NCI-H460 (cell line): ENCODE measurements at regions not wholly inside any gene's neighbourhood (a gene's known extent, or its start where the extent isn't known, plus 50 kb on each side); places are given as distances from the start of the nearest gene placed in this dataset.
A peak's percentile ranks its signal among the peaks of the same experiment; 100 is the strongest.
"Not testable (repeated sequence)": the region's sequence is repeated elsewhere in the genome, so short reads cannot be mapped to it uniquely, and the experiment has no call there.

ENCODE experiments used
- DNase-seq: peaks from one replicate; pipeline ENCODE4 v3.0.0-alpha.2; 2016; ENCODE audit warnings: low read depth; ENCODE audit errors: extremely low read depth

DNA sequence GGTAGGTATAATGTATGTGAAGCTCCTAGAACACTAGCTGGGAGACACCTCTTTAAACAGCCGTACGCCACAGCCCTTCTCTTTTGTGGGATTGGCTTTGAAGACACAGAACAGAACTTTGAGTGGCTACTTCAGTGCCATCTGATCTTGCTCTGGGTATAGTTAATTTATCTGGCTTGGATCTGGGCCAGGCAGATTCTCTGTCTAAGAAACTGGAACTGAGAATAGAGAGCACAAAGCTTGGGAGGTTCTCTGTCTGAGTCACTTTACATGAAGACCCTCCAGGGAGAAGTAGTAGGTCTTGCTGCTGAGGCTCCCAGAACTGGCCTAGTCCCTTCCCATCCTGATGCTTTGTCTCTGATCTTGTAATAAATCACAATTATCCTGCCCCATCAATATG, 721.0 kb upstream of the KIF2B start:
- DNase-seq = no peak

DNA sequence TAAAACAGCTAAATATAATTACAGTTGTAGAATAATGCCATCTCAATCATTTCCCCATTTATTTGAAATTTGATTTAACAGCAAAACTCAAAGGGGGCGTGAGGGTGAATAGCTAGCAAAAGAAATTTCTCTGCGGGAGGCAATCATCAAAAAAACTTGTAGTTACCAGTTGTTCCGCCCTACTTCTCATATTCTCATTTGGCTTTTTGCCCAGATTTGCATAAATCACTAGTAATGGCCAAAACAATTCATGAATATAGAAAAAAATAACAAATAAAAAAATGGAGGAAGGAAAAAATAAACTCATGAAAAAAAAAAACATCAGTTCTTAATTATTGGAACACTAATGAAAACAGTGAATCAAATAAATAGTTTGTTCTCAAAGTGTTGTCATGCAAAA, 722.6 kb upstream of the KIF2B start:
- DNase-seq = no peak

DNA sequence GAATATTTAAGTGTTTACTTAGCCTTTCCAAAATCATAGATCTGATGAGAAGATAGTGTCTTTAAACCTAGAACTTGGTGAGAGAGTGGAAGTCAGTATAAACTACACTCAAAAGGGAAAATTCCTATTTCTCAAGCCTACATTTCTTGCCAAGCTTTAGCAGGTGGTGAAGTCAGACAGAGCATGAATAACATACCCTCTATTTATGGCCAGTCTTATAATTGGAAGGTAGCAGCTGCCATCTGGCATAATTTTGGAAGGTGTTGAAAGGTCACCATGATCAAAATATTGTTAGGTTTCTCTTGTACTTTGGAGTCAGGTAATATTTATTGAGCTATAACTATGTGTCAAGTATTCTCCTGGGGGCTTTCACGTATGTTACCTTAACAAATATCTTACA, 729.3 kb upstream of the KIF2B start:
- no peak for DNase-seq

DNA sequence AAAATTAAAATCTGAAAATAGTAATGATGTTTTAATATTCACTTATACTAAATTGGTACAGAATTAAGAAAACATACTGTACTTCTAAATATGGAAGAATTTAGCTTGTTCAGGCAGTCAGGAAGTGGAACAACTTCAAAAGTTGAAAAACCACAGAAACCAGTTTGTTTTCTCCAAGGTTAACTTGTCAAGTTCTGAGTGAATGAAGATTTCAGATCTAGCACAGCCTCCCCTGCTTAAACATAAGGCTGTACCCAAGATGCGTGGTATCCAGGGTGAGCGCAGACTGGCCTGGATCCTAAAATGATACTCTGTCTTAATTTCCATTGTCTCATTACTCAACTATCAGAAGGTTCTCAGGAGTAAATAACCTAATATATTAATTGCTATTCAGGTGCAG, 730.7 kb upstream of the KIF2B start:
- no peak for DNase-seq

DNA sequence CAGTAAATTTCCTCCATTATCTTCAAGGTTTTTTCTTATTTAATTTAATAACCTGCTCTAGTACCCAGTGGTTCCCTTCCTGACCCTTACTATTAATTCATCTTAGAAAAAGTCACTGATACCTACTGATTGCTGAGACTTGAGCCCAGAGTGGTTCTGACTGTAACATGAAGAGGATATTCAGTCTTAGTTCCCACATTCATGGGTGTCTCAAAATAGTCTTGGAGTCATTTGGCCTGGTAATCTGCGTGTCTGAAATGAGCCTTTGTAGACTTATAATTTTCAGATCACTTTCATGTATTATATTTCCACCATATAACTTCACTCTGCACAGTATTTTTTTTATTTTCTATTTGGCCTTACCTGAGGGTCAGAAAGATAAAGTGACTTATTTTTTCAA, 732.0 kb upstream of the KIF2B start:
- no peak for DNase-seq

DNA sequence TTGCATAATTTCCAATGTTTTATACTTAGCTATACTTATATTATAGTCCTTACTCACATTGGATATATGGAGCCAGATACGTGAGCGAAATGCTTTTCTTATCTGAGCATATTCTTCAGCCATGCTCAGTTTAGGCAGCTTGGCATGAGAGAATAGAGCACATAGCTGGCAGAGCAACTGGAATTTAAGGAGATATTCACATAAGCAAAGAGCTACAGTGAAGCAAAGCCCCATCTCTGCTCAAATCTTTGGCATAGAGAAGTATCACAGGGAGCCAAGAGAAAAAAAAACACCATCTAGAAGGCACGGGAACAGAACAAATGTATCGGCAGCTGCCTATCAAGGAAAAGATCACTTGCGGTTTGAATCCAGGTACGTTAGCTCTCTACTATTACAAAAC, 734.2 kb upstream of the KIF2B start:
- no peak for DNase-seq

DNA sequence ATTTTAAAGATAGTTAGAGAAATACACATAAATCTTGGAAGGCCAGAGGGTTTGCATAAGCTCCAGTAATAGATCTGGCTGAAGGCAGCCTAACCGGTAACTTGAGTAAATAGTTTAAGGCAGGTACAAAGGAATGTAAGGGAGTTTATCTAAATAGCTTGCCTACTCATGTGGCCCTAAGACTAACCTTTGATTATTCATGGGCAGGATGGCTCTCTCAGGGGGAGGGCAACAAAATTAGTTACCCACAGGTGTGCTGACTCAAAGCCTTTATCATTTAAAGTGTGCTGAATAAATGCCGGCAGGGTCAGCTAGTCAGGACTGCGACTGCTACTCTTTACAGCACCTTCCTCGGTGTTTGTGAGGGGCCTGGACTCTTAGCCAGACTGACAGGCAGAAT, 761.3 kb upstream of the KIF2B start:
- no peak for DNase-seq

DNA sequence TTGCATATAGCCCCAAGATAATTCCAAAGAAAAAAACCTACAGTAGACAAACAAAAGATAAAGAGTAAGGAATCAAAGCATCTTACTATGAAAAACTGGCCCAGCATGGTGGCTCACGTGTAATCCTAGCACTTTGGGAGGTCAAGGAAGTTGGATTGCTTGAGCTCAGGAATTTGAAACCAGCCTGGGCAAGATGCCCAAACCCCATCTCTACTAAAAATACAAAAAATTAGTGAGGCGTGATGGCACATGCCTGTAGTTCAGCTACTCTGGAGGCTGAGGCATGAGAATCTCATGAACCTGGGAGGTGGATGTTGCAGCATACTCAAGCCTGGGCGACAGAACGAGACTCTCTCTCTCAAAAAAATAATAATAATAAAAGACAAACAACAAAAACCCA, 764.7 kb upstream of the KIF2B start:
- DNase-seq = no peak

DNA sequence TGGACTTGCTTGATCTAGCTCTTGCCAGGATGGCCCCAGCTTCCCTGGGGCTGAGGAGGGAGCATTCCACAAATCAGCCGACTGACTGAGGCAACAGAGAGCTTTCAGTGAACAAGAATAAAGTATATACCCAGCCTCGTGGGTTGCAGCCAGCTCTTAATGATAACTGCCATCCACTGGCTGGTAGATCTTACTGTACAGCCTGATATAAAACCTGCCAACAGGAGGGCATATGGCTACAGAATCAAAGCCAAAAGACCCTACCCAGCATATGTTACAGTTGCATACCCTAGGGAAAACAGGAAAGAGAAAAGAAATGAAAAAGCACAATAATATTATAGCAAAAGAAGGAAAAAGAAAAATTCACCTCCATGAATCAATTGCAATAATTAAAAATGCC, 775.9 kb upstream of the KIF2B start:
- no peak for DNase-seq

DNA sequence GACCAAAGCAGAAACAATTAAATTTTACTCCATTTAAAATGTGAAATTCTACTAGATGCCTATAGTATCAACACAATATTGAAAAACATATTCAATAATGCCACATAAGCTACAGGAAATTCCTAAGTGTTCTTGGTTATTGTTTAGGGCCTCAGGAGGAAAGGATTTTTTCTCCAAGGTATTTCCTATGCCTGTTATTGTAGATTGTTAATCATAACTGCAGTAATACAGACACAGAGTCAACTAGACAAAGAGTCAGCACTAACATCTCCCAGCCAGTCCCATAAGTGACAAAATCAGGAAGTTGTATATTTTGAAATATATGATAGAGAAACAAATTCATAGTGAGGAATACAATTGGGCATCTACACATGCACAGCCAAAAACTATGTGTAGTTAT, 782.7 kb upstream of the KIF2B start:
- no peak for DNase-seq

DNA sequence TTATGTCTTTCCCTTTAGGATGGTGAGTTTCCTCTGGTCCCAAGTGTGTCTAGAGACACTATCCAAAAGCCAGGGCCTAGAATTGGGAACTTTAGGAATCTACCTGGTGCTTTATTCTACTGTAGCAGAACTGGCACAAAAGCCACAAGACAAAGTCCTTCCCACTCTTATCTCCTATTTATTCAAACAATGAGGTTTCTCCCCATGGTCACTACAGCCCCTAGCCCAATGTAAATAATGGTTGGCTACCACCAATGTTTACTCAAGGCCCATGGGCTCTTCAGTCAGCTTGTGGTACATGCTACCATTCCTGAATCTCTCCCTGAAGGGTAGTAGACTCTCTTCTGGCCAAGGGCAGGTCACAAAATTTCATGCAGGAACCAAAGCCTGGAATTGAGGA, 789.4 kb upstream of the KIF2B start:
- DNase-seq = no peak

DNA sequence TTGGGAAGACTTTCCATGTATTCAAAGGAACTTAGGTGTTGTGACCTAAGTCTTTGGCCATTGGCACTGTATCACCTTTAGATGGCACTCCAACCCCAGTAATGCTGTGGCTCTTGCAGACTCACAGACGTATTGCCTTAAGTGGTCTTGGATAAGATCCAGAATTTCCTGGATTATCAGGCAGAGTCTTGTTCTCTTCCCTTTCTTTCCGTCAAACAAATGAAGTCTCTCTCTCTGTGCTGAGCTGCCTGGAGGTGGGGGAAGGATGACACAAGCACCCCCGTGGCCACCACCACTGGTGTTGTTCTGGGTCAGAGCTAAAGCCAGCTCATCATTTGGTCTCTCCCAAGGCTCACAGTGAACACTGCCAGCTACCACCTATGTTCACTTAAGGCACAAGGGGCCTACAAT, 789.9 kb upstream of the KIF2B start:
- peak; percentile 23 for DNase-seq

DNA sequence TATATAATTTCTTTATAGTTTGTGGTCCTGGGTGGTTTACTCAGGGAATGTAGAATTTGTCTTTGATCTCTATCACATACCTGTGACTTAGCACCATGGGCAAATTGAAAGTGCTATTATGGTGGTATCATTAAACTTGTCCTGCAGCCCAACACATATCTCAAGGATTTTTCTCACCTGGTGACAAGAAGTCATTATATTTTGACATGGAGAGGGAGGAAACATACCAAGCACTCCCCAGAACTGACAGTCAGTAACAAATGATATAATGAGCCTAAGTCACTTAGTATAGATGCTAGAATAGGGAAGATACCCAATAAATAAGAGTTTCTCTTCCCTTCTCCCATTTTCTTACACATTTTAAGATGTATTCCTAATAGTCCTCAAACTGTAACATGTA, 805.5 kb upstream of the KIF2B start:
- DNase-seq = no peak

DNA sequence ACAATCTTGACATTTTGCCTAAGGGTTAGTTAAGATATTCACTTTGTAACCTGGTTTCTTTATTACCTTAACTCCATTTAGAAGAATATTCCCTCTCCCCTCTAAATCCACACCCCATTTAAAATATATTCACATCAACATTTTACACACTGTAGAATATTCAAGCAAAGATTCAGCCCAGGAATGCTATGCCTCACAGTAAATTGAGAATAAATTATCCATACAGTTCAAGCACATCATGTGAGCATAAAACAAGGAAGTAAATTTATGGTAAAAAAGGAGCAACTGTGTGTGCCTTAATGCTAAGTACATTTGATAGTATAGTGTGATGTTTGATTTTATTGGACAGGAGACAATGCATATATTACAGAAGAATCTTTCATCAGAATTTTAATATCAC, 806.6 kb upstream of the KIF2B start:
- DNase-seq = no peak

DNA sequence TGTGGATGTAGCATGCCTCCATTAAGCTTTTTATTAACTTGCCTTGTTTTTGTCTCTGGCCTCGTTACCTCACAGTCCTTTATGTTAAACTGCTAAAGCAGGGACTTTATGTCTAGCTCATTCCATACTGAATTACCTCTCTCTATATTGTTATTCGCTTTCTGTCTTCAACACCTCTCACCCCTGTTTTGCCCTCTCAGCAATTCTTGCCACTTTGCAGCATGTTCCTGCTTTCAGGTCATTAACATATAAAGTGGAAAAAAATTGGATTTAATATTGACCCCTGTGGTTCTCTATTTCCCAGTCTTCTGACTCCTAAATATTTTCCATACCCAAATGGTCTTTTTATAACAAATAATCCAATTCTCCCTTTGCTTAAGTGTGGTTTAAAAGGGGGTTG, 810.4 kb upstream of the KIF2B start:
- DNase-seq = no peak

DNA sequence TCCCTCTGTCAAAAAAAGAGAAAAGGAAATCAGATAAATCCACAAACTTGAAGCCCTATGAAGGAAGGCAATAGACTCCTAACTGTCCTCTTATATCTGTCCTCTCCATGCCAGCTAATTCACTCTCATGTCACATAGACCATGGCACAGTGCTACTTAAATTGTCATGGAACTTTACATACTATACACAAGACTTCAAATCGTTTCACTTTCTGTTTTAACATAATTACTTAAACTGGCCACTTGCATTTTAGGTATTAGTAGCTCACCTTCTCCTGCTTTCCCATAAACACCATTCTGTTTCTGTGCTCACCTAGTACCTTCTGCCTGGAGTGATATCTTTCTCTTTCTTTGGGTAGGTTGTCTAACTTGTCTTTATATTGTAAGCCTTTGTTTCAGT, 816.7 kb upstream of the KIF2B start:
- DNase-seq = no peak

DNA sequence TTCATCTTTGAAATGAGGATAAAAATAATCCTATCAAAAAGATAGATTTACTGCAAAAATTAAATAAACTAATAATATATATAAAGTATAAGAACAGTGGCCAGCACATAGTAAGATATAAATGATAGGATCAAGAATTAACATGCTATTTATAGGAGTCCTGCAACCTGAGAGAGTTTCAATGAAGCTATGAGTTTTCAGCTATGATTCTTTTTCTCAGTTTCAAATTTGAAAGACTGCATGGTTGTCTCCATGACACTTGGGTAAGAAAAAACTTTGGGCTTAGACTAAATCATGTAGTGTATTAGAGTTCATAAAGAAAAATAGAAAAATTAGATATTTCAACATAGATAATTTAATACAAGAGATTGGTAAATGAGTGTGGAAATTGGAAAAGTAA, 817.8 kb upstream of the KIF2B start:
- DNase-seq = no peak

DNA sequence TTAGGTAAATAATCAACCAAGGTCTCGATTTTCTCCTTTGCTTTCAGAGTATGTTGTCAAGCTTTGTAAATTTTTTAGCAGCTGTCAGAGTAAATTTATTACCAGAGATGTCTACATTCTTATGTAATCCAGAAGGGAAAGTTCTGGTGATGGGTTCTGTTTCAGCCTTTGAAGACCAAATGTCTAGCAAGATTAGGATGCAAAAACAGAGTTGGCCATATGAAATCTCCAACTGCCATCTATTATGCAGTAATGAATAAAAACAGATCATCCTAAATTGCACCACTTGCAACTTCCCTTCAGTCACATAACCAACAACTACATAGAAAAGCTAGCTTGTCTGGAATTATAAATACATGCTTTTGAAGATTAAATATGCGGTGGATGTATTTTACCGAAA, 826.8 kb upstream of the KIF2B start:
- no peak for DNase-seq

DNA sequence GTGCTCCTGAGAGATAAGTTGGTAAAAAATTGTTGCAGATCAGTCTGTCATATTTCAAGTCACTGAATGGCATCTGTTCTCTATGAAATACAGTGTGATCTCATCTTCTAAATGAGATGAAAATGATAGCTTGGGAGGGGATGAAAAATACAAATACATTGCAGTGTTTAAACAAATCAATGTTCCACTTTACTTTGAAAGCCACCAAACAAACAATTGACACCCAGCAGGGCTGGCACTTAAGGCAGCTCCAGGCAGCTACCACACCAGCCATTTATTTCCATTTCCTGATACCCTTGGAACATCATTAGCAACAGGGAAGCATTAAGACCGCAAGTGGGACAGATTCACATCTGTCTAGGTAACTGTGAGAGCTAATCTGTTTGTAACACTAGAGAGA, 827.6 kb upstream of the KIF2B start:
- DNase-seq = no peak

DNA sequence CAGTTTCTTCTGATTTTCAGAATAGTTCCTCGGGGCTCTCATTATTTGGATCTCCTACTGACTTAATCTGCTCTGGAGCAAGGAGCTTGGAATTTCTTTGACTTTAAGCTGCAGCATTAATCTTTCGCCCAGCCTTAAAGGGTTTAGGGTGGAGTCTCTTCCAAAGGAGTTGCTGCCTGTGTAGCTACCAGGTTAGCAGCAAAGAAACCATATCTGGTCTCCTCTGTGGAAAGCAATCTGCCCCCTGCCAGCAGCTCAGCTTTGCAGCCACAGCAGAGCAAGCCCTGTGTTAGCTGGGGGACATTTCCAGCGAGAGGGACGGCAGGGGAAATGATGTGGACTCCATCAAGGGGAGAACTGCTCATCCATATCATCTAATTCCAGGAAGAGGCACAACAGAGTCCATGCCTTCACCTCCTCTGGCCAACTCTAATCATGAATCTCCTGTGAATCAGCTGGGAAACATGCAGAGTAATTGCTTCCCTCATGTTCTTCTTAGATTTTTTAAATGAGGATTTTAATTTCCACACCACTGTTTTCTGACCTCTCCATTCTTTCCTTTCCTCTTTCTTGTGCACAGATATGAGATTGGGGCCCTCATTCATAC, 827.6 kb upstream of the CA10 start:
- no peak for DNase-seq

DNA sequence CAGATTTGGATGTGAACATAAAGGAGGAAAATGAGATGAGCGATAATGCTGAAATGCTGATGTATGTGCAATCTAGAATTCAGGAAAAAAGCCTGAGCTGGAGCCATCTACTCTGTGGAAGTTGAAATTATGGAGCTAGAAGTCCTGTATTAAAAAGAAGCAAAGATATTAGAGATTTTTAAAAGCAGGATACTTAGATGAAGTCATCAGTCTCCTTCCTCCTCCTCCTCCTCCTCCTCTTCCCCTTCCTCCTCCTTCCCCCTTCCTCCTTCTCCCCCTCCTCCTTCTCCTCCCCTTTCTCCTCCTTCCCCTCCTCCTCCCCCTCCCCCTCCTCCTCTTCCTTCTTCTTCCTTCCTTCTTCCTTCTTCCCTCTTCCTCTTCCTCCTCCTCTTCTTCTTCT, 823.8 kb upstream of the CA10 start:
- DNase-seq = no peak

DNA sequence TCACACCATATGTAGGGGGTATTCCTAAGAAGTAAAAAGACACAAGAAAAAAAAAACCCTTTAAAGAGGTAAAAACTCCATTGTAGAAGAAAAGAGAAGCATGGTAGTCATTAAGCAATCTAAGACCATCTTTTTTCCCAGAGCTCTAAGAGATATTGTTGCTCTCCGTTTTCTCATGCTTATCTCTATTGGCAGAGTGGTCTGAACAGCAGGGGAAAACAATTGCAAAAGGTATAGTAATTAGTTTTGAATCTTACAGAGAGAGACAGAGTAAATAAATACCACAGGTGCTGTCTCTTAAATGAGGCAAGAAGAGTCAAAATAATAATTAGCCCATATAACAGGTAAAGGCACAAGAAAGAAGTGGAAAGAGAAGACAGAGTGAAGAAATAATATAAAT, 821.4 kb upstream of the CA10 start:
- DNase-seq = no peak

DNA sequence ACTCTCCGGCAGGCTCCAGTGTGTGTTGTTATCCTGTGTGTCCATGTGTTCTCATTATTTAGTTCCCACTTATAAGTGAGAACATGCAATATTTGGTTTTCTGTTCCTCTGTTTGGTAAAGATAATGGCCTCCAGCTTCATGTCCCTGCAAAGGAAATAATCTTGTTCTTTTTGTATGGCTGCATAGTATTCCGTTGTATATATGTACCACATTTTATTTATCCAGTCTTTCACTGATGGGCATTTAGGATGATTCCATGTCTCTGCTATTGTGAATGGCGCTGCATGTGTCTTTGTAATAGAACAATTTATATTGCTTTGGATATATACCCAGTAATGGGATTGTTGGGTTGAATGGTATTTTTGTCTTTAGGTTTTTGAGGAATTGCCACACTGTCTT, 807.3 kb upstream of the CA10 start:
- no peak for DNase-seq

DNA sequence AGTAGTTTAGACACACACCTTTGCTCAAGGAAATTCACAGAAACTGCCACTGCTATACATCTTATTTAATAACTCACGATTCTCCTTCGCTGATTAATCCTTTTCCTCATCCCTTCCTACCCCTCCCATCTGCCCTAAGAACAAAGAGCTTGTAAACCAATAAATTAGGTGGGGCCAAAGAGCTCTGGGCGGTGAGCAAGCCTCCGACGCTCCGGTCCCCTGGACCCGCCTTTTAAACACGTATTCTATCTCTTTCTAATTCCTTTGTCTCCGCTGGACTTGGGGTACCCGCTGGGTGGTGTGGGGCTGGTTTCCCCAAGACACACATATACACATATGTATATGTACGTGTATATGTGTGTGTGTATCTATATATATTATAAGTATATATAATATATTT, 803.2 kb upstream of the CA10 start:
- not testable (repeated sequence) for DNase-seq
